ENCODE measurements at regions not wholly inside any gene's neighbourhood (a gene's known extent, or its start where the extent isn't known, plus 50 kb on each side); places are given as distances from the start of the nearest gene placed in this dataset.

DNA sequence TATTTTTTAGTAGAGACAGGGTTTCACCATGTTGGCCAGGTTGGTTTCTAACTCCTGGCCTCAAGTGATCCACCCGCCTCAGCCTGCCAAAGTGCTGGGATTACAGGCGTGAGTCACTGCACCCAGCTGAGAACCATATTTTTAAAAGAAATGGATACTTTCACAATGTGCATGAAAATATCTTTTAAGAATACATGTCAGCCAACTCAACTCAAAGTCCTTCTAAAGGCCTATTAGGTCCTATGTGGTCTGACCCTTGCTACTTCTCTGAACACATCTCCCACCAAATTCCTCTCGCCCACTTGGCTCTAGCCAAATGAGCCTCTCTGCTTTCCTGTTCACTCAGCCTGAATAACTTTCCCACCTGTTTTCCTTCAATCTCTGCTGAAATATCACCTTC is 119.6 kb downstream of the MTX2 start:
- intact Hi-C loops (cut with DNase I, micrococcal nuclease), result no loop called here
- no peak for DNase-seq
- no peak for ATAC-seq

- intact Hi-C loops (cut with DNase I, micrococcal nuclease), result no loop called here
- ATAC-seq (no peak), DNase-seq (no peak)
These were observed 121.3 kb downstream of the MTX2 start for GRCh38 chr2:176390276-176391147.

- no peak for DNase-seq
- intact Hi-C loops (cut with DNase I, micrococcal nuclease), result no loop called here
- ATAC-seq, result no peak
These were observed 121.8 kb downstream of the MTX2 start for GRCh38 chr2:176391148-176391419.

DNA sequence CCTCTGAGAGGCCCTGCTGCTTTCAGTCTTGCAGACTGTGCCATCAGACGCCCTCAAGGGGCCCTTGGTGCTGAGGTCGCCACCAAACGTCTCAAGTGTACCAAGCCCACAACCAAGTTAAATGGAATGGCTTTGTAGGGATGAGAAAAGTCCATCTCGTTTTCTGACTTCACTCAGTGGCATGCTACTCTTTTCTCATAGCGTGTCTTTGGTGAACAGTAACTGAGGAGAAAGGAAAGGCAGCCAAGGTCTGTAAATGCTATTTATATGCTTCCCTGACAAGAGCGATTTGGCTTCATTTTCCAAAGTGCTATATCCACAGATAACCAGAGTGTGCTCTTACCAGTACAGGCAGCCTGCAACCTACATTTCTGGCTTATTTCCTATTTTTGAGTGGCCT is 123.0 kb downstream of the MTX2 start:
- DNase-seq (no peak), ATAC-seq (no peak)
- intact Hi-C loops (cut with DNase I, micrococcal nuclease), result no loop called here

DNA sequence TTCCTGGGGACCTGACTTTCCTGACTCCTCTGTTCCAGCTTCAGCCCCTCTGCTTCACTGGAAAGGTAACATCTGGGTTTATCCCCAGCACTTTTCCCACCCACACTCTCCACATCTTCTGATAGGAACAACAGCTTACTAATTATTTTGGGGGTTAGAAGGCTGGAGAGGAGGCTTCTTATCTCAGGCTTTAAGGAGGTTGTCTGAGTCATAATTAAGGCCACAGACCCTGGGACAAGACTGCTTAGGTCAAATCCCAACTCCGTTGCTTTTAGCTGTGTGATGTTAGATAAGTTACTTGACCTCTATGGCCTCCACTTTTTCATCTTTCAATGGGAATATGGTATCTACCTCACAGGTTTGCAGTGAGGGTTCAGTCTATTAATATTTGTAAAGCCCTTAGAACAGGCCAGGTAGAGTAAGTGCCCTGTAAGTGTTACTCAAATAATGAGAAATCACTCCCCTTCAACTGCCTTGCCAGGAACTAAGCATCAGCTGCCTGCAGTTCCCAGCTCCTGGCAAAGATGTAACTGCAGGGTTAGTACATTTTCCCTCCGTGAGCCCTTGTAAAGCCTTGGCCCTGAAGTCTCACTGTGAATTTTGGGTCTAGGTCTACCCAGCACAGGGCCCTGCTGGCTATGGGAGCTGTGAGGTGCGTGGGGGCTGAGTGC is 123.6 kb downstream of the MTX2 start:
- ATAC-seq (no peak), DNase-seq (no peak)
- intact Hi-C loops (cut with DNase I, micrococcal nuclease), result no loop called here

- intact Hi-C loops (cut with DNase I, micrococcal nuclease), result no loop called here
- ATAC-seq (no peak), DNase-seq (no peak)
These were observed 126.1 kb downstream of the MTX2 start for GRCh38 chr2:176395273-176395854.

DNA sequence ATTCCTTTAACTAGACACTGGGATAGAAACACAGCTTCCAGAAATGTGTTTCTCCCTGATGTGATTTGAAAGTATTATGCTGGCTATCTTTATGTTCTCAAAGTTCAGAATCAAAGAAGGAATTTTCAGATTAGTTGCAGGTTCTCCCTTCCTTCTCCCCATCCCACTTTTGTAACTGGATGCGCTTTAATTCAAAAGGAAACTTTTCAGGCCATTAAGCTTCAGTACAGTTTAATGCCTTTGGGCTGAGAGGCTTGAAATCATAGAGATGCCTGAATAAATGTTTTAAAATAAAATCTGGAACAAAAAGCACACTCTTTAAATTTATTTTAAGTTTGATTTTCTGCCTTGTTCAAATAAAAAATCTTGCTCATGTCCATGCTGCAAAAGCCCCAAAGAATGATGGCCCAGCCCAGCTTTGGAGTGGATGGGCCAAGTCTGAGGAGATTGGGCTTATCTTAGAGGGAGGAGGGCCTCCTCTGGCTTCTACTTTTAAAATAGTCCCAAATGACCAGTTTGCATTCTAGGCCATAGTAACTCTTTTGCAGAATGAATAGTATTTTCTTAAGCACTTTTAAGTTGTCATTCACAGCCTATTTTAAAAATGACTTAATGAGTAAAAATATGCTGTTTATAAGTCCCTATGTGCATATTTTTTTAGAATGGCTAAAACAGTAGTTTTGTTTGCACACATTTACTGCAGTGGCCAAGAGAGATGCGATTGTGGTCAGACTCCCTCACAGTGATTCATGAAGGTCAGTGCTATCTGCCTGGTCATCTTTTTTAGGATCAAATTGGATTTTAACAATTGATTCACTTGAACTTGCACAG is 129.2 kb downstream of the MTX2 start:
- ATAC-seq, result no peak

DNA sequence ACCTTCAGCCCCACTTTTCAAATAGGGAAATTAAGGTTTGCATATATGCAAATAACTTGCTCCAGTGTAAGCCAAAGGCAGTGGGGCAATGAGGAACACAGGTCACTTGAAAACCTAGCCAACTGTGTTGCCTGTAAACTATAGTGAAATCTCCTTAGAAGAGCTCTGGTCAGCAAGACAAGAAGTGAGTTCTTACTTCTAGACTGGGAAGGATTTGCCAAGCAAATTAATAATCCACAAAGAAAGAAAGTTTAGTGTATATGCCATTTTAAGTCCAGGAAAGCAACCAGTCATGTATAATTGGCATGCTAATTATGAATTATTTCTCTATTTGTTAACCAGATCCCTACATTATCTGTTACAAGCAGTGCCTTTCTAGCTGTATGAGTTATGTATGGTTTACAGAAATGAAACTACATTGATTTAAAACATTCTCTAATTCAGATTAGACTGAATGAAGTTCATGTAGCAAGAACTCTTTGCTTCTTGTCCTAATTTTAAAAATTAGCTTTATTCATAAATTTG is 129.9 kb downstream of the MTX2 start:
- DNase-seq (no peak), ATAC-seq (no peak)
- intact Hi-C loops (cut with DNase I, micrococcal nuclease), result no loop called here

More for the DNA sequence above, 129.2 kb downstream of the MTX2 start:
- intact Hi-C loops (cut with DNase I, micrococcal nuclease), result no loop called here
- DNase-seq, result no peak

GRCh38 chr2:176405477-176405876 is 136.2 kb downstream of the MTX2 start:
- intact Hi-C loops (cut with DNase I, micrococcal nuclease), result no loop called here
- ATAC-seq (no peak), DNase-seq (no peak)

GRCh38 chr2:176407706-176408105 is 138.5 kb downstream of the MTX2 start:
- DNase-seq, result no peak
- intact Hi-C loops (cut with DNase I, micrococcal nuclease), result no loop called here
- no peak for ATAC-seq

- no peak for ATAC-seq
- no peak for DNase-seq
- intact Hi-C loops (cut with DNase I, micrococcal nuclease), result no loop called here
These were observed 140.4 kb downstream of the MTX2 start for GRCh38 chr2:176409671-176410070.

DNA sequence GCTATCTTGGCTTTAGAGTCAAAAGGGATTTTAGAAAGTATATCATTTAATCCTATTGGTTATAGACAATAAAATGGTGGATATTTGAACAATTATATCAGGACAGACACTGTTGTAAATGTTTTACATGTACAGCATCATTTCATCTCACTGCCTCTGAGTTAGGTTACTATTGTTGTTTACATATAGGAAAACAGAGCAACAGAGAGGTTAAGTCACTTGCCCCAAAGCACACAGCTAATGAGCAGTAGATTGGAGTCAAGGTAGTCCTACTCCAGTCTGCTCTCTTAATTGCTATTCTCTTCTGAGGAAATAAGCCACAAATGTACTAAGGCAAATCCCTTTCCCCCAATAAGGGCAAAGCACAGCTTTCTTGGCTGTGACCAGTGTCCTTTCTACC is 142.9 kb downstream of the MTX2 start:
- no peak for DNase-seq
- intact Hi-C loops (cut with DNase I, micrococcal nuclease), result no loop called here
- no peak for ATAC-seq

DNA sequence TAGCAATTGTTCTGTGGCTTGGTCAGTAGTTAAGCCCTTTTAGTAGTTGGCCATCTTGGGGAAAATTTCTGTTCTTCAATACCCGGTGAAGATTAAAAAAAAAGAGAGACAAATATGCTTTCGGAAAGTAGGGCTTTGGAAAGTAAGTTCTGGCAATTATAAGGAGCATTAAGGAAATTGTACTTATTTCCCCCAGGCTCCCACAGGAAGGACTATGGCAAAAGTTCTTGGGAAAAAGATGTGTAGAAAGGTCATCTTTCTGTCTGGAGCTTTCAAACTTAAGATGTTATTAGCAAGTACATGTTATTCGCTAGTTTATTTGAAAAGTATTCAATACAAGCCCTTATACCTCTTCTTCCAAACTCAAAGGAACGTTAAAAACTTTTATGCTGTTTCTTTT is 144.5 kb downstream of the MTX2 start:
- intact Hi-C loops (cut with DNase I, micrococcal nuclease), result no loop called here
- DNase-seq, result no peak
- no peak for ATAC-seq

GRCh38 chr2:176414641-176415040 is 145.4 kb downstream of the MTX2 start:
- no peak for ATAC-seq
- DNase-seq, result no peak
- intact Hi-C loops (cut with DNase I, micrococcal nuclease), result no loop called here

DNA sequence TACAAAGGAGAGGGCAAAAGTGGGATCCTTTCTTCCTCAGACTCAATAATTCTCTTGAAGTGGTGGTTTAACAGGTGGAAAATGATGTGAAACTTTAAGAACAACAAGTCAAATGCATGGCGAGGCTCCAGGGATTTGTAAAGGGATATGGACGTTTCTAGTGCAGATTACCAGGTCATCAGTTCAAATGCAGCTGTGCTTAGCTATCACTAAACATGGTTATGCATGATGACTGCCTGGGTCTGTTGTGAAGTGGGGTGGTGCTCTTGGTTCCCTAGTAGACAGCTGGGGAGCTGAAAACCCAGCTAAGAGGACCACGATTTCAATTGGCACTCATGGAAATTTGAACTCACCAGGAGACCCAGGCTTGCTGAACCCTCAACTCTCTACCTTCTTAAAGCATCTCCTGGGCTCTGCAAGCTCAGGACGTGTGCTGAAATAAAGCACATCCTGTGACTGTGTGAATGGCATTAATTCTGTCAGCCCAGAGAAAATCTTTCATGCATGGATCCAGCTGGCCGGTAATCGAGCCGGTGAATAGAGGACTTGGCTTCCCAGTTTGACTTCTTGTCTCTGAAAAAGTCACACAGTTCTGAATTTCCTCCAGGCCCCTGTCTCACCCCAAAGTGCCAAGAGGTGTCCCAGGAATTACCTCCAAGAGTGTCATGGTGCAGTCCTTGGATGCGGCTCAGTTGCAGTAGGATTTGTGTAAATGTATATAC is 146.1 kb downstream of the MTX2 start:
- ATAC-seq (no peak), DNase-seq (no peak)

DNA sequence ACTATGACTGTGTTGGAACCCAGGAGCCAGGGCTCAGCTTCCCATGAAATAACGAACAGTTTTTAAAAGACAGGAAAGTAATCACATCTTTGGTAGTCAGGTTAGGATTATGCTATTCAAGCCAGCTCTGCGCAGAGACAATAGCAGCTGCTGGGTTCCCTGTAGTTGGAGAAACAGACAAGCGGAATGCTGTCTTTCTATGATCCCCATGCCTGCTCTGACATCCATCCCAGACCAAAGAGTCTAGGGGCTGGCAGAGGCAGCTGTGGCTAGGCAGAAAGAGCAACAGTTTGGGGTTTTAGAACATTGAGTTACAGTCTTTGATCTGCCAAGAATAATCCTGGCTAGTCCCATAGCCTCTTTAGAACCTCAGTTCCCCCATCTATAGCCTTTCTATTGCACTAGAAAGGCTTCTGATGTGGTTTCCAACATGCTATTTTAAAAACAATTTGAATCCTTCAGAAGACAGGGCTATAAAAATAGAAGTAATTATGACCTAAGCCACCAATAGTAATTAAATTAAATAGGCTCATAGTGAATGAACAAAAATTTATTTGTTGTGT is 146.8 kb downstream of the MTX2 start:
- no peak for ATAC-seq

More for the DNA sequence above, 146.1 kb downstream of the MTX2 start:
- intact Hi-C loops (cut with DNase I, micrococcal nuclease), result no loop called here

GRCh38 chr2:176418768-176419167 is 149.5 kb downstream of the MTX2 start:
- intact Hi-C loops (cut with DNase I, micrococcal nuclease), result no loop called here
- no peak for DNase-seq
- no peak for ATAC-seq

More for the DNA sequence above, 146.8 kb downstream of the MTX2 start:
- no peak for DNase-seq
- intact Hi-C loops (cut with DNase I, micrococcal nuclease), result no loop called here

GRCh38 chr2:176419591-176420071 is 150.4 kb downstream of the MTX2 start:
- ATAC-seq (no peak), DNase-seq (no peak)
- intact Hi-C loops (cut with DNase I, micrococcal nuclease), result no loop called here

Measured in left colon (tissue), 2 donors.